Cardiac fibroblast (primary cell): ENCODE measurements at regions not wholly inside any gene's neighbourhood (a gene's known extent, or its start where the extent isn't known, plus 50 kb on each side); places are given as distances from the start of the nearest gene placed in this dataset.

Source experiments
- DNase-seq, 2 donors: peaks; one replicate each; pipeline versions ENCODE4 v3.0.0 to v3.0.0-alpha.2; 2010; ENCODE audit warnings: low read depth in 2 of 2
- H3K4me3 ChIP-seq, 2 donors: replicated peaks in 1 of 2; 1 replicate in 1 of 2; 2 replicates in 1 of 2; pipeline ENCODE4 v1.5.1; 2011; ENCODE audit warnings: low read depth in 2 of 2, low read length in 2 of 2, mild to moderate bottlenecking in 2 of 2, moderate library complexity in 1 of 2
- TF ChIP-seq, protein P1 (sequence below): IDR thresholded peaks from one replicate; pipeline ENCODE4 v1.5.1; 2011; ENCODE audit warnings: low read depth, mild to moderate bottlenecking, low read length, inconsistent platforms

DNA sequence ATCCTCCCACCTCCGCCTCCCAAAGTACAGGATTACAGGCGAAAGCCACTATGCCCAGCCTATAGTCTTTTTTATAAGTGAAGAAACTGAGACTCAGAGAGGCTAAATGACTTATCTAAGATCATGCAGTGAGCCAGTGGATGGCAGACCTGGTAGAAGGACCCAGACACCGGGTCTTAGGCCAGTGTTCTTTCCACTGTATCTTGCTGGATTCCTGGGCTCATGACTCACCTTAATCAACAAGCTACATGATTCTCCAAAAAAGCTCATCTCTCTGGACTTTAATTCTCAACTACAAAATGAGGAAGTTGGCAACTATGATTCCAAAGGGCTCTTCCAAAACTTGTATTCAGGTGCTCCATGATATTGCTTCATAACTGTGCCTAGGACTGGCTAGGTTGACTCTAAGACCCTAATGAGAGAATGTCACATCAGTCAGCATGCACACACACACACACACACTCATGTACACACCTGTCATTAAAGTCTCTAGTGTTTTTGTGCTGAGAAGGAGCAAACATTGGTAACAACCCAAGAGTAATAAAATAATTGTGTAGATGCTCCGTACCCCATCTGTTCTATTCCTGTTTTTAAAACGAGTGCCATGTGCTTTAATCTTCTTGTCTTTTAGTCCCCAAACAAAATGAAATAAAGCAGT is 89.7 kb upstream of the SLC4A7 start:
- no peak overlapping the region for H3K4me3 ChIP-seq
- peak in 1 of 2 donors; percentile 14 for DNase-seq
- TF ChIP-seq, protein P1, sequence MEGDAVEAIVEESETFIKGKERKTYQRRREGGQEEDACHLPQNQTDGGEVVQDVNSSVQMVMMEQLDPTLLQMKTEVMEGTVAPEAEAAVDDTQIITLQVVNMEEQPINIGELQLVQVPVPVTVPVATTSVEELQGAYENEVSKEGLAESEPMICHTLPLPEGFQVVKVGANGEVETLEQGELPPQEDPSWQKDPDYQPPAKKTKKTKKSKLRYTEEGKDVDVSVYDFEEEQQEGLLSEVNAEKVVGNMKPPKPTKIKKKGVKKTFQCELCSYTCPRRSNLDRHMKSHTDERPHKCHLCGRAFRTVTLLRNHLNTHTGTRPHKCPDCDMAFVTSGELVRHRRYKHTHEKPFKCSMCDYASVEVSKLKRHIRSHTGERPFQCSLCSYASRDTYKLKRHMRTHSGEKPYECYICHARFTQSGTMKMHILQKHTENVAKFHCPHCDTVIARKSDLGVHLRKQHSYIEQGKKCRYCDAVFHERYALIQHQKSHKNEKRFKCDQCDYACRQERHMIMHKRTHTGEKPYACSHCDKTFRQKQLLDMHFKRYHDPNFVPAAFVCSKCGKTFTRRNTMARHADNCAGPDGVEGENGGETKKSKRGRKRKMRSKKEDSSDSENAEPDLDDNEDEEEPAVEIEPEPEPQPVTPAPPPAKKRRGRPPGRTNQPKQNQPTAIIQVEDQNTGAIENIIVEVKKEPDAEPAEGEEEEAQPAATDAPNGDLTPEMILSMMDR: no peak

DNA sequence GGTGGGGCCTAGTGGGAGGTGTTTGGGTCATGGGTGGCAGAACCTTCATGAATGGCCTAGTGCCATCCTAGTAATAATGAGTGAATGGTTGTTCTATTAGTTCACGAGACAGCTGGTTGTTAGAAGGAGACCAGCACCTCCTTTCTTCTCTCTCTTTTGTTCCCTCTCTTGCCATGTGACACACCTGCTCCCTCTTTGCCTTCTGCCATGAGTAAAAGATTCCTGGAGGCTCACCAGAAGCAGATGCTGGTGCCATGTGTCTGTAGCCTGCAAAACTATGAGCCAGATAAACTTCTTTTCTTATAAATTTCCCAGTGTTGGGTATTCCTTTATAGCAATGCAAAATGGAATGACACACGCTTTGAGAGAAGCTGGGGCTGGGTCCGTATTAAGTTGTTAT is 89.0 kb upstream of the SLC4A7 start:
- DNase-seq: no peak
- TF ChIP-seq, protein P1: no peak
- H3K4me3 ChIP-seq: no peak overlapping the region

DNA sequence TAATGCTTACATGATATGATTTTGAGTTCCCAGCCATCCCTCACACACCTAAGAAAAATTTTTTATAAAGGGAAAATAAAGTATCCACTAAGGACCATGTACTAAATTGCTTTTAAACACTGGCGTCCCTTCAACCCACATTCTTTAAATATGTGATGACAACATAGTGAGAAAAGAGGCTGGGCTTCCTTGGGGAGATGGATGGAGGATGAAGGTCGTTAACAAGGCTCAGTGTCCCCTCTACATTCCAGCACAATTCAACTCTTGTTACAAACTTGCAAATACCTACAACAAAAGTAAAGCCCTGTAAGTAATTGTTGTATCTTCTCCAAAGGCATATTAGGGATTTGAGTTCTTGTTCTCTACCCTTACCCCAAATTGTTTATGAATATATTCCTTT is 87.2 kb upstream of the SLC4A7 start:
- TF ChIP-seq, protein P1: no peak
- DNase-seq: no peak

DNA sequence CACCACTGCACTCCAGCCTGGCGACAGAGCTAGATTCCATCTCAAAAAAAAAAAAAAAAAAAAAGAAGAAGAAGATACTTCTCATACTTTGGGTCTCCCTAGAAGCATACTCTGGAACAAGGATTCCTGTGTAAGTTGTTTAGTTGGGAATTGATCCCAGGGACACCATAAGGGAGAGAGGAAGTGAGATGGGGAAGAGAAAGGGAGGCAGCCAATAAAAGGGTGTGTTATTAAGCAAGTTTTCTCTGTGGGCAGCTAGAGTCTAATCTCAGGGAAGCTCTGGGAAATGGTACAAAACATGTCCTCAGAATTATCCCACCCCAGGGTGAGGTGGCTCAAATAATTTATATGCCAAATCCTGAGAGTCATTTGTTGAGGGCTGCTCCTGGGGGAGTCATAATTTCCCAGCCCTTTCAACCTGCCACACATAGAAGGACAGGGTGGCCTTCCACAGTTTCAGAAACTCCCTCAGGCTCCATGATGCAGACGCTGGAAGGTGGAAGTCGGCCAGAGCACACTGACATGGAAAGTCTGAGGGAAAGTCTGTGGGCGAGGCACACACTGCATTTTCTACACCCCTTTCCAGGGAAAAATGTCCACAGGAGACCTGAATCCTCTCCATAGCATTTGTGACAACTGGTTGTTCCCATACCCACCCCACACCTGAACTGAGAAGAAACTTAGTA is 86.4 kb upstream of the SLC4A7 start:
- no peak overlapping the region for H3K4me3 ChIP-seq
- no peak for DNase-seq
- TF ChIP-seq, protein P1: no peak

More for the DNA sequence above, 87.2 kb upstream of the SLC4A7 start:
- no peak overlapping the region for H3K4me3 ChIP-seq

DNA sequence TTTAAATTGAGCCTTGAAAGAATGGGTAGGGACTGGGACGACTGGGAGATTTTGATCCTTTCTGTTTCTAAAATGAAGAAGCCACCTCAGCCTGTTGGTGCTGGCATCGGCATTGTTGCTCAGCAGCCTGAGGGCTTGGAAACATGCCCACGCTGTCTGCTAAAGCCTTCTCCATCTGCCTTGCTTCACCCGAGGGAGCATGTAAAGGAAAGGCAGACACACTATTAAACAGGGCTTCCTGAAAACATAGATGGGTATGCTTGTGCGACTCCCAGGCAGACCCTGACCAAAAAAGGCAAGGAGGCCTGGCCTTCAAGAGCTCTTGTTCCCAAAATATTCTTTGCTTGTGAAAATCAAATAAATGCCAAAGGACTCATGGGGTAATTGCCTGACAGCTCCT is 84.2 kb upstream of the SLC4A7 start:
- peak; percentile 58 to 85 for DNase-seq
- no peak overlapping the region for H3K4me3 ChIP-seq
- TF ChIP-seq, protein P1: no peak

DNA sequence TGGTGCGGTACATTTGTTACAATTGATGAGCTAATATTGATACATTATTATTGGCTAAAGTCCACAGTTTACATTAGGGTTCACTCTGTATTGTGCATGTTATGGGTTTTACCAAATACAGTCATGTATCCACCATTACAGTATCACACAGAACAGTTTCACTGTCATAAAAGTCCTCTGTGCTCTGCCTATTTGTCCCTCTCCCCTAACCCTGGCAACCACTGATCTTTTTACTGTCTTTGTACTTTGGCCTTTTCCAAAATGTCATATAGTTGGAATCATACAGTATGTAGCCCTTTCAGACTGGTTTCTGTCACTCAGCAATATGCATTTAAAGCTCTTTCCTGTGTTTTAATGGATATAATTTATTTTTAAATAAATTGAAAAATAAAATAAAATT is 83.1 kb upstream of the SLC4A7 start:
- no peak for DNase-seq
- no peak overlapping the region for H3K4me3 ChIP-seq
- TF ChIP-seq, protein P1: no peak
